IMR-90 (cell line): ENCODE measurements at regions not wholly inside any gene's neighbourhood (a gene's known extent, or its start where the extent isn't known, plus 50 kb on each side); places are given as distances from the start of the nearest gene placed in this dataset.

Source experiments
- ATAC-seq: fragments of 200-7000 bp; cut with Tn5 transposase; 2 replicates; pipeline ENCODE4 v1.9.1; 2020; ENCODE audit warnings: low read depth, mild to moderate bottlenecking, moderate library complexity
- BruUV-seq: library from RNA; stranded (reverse); fragments of 400-500 nt; replicated peaks from 2 replicates; lab custom pipeline; 2021; lab: Mats Ljungman, UMichigan
- CTCF ChIA-PET: fragments of 300-600 bp; formaldehyde crosslinking; extraction: SDS; loops from one replicate; lab custom pipeline; 2021; ENCODE audit warnings: antibody characterized with exemption; lab: Yijun Ruan, JAX
- POLR2A ChIA-PET: fragments of 300-600 bp; sonication (Branson Sonifier 250); formaldehyde crosslinking; loops from one replicate; lab custom pipeline; 2022; ENCODE audit warnings: antibody characterized with exemption; ENCODE audit not compliant: unreplicated experiment; lab: Charles Lee
- DNase-seq: peaks from one replicate; pipeline ENCODE4 v3.0.0; 2013
- H2AFZ ChIP-seq: replicated peaks from 2 replicates; pipeline ENCODE3; 2013; ENCODE audit warnings: low read length, mild to moderate bottlenecking; ENCODE audit not compliant: poor library complexity
- H2AK5ac ChIP-seq: 2 replicates; pipeline ENCODE4 v1.6.1; 2013; ENCODE audit warnings: low read depth, low read length, inconsistent platforms
- H2AK9ac ChIP-seq: replicated peaks from 2 replicates; pipeline ENCODE3; 2013; ENCODE audit warnings: mild to moderate bottlenecking, low read depth, low read length, moderate library complexity; ENCODE audit not compliant: poor library complexity
- H2BK120ac ChIP-seq: 2 replicates; pipeline ENCODE4 v1.6.1; 2013; ENCODE audit warnings: low read depth, low read length, inconsistent platforms
- H2BK15ac ChIP-seq: 3 replicates; pipeline ENCODE4 v1.6.1; 2013; ENCODE audit warnings: low read depth, low read length, inconsistent platforms
- H2BK20ac ChIP-seq: 2 replicates; pipeline ENCODE4 v1.6.1; 2013; ENCODE audit warnings: low read depth, mild to moderate bottlenecking, inconsistent platforms, low read length, moderate library complexity
- H2BK5ac ChIP-seq: 2 replicates; pipeline ENCODE4 v1.6.1; 2013; ENCODE audit warnings: mild to moderate bottlenecking, low read depth, low read length, inconsistent platforms; ENCODE audit not compliant: poor library complexity, severe bottlenecking
- H3K14ac ChIP-seq: replicated peaks from 2 replicates; pipeline ENCODE4 v1.6.1; 2013; ENCODE audit warnings: low read depth, low read length, inconsistent platforms
- H3K18ac ChIP-seq: 2 replicates; pipeline ENCODE4 v1.6.1; 2013; ENCODE audit warnings: low read depth, low read length, control low read depth
- H3K23ac ChIP-seq: 2 replicates; pipeline ENCODE4 v1.6.1; 2013; ENCODE audit warnings: low read depth, low read length, inconsistent platforms
- H3K27ac ChIP-seq: 2 replicates; pipeline ENCODE4 v1.5.1; 2013; ENCODE audit warnings: mild to moderate bottlenecking, control low read depth, low read length; ENCODE audit not compliant: insufficient read depth
- H3K27me3 ChIP-seq: 2 replicates; pipeline ENCODE4 v1.6.1; 2013; ENCODE audit warnings: low read length; ENCODE audit not compliant: control insufficient read depth, insufficient read depth
- H3K36me3 ChIP-seq: 2 replicates; pipeline ENCODE4 v1.6.1; 2013; ENCODE audit warnings: low read length, mixed read lengths; ENCODE audit not compliant: control insufficient read depth, insufficient read depth
- H3K4ac ChIP-seq: 2 replicates; pipeline ENCODE4 v1.6.1; 2013; ENCODE audit warnings: low read depth, low read length, inconsistent platforms
- H3K4me1 ChIP-seq: 2 replicates; pipeline ENCODE4 v1.6.1; 2013; ENCODE audit warnings: low read length, mixed read lengths; ENCODE audit not compliant: control insufficient read depth, insufficient read depth
- H3K4me2 ChIP-seq: 2 replicates; pipeline ENCODE4 v1.6.1; 2013; ENCODE audit warnings: low read depth, mild to moderate bottlenecking, control low read depth, low read length, moderate library complexity
- H3K4me3 ChIP-seq: 2 replicates; pipeline ENCODE4 v1.5.1; 2013; ENCODE audit warnings: low read depth, mild to moderate bottlenecking, control low read depth, low read length, moderate library complexity; ENCODE audit not compliant: insufficient read depth
- H3K56ac ChIP-seq: 2 replicates; pipeline ENCODE4 v1.6.1; 2013; ENCODE audit warnings: low read length, inconsistent platforms; ENCODE audit not compliant: insufficient read depth; ENCODE audit errors: extremely low read depth
- H3K79me1 ChIP-seq, 2 experiments: 2 replicates each; pipeline ENCODE4 v1.6.1; 2013; ENCODE audit warnings: low read length in 2 of 2, inconsistent platforms in 1 of 2, low read depth in 1 of 2
- H3K9ac ChIP-seq: 2 replicates; pipeline ENCODE4 v1.6.1; 2013; ENCODE audit warnings: low read depth, low read length, control low read depth
- H3K9me1 ChIP-seq: 2 replicates; pipeline ENCODE4 v1.6.1; 2013; ENCODE audit warnings: low read length, inconsistent platforms; ENCODE audit not compliant: insufficient read depth
- H3K9me3 ChIP-seq: 2 replicates; pipeline ENCODE4 v1.6.1; 2013; ENCODE audit warnings: low read length; ENCODE audit not compliant: control insufficient read depth, insufficient read depth
- H4K20me1 ChIP-seq: 2 replicates; pipeline ENCODE4 v1.6.1; 2013; ENCODE audit warnings: low read length, inconsistent platforms; ENCODE audit not compliant: insufficient read depth
- H4K5ac ChIP-seq: 2 replicates; pipeline ENCODE4 v1.6.1; 2013; ENCODE audit warnings: mild to moderate bottlenecking, low read depth, low read length, control low read depth
- H4K8ac ChIP-seq, 2 experiments: 2 replicates each; pipeline ENCODE4 v1.6.1; 2013; ENCODE audit warnings: low read depth in 2 of 2, low read length in 2 of 2, control low read depth in 1 of 2, inconsistent platforms in 1 of 2
- H4K91ac ChIP-seq: 2 replicates; pipeline ENCODE4 v1.6.1; 2013; ENCODE audit warnings: low read depth, low read length, inconsistent platforms; ENCODE audit not compliant: insufficient read depth
- FOS ChIP-seq: fragments of 150-350 bp; IDR thresholded peaks from 2 replicates; pipeline ENCODE4 v1.6.1; 2016; ENCODE audit warnings: low read depth, low read length
- MXI1 ChIP-seq: IDR thresholded peaks from 2 replicates; pipeline ENCODE4 v1.6.1; 2012; ENCODE audit warnings: low read depth, mild to moderate bottlenecking, low read length, moderate library complexity, borderline replicate concordance
- RCOR1 ChIP-seq: IDR thresholded peaks from 2 replicates; pipeline ENCODE4 v1.6.1; 2012; ENCODE audit warnings: mild to moderate bottlenecking, low read length, improper control_type of control experiment; ENCODE audit not compliant: insufficient replicate concordance
- dilution Hi-C: fragments of 300-500 bp; cut with HindIII; formaldehyde crosslinking; loops from one replicate; pipeline ENCODE4 v1.14.3; 2018; ENCODE audit warnings: low sequenced_read_pairs; ENCODE audit not compliant: unreplicated experiment
- in situ Hi-C: fragments of 300-500 bp; cut with MboI; formaldehyde crosslinking; loops from 3 replicates; pipeline ENCODE4 v1.14.3; 2019; ENCODE audit warnings: low sequenced_read_pairs, inconsistent platforms, mixed read lengths
- intact Hi-C: fragments of 100-400 bp; cut with micrococcal nuclease; formaldehyde crosslinking; loops from 2 replicates; pipeline ENCODE4 v1.10.0; 2022

GRCh38 chr4:108292229-108292628 lies 123.5 kb upstream of the LEF1 start:
- ATAC-seq (no peak), DNase-seq (no peak)
- dilution Hi-C loops (no loop called here), intact Hi-C loops (no loop called here), in situ Hi-C loops (no loop called here)
- Histone ChIP-seq H3K36me3 (no peaks in the 10 kb centered on the region), H2BK15ac (no peak overlapping the region), H3K4me3 (no peak overlapping the region), H2BK5ac (no peak overlapping the region), H3K9ac (no peak overlapping the region), H3K4ac (no peak overlapping the region), H2AFZ (no peak overlapping the region), H3K18ac (no peak overlapping the region), H3K27me3 (peaks cover 1% of the 10 kb centered on the region; the same call in 1 of the 2 replicates), H4K91ac (no peak overlapping the region), H3K23ac (no peak overlapping the region), H2AK5ac (no peak overlapping the region), H3K27ac (no peak overlapping the region), H2BK20ac (no peak overlapping the region), H3K9me1 (no peaks in the 10 kb centered on the region; the same call in 1 of the 2 replicates), H3K14ac (no peak overlapping the region), H2BK120ac (no peak overlapping the region), H3K56ac (no peak overlapping the region), H3K4me1 (no peaks in the 10 kb centered on the region), H2AK9ac (no peak overlapping the region), H4K8ac (no peak overlapping the region), H4K20me1 (no peaks in the 10 kb centered on the region), H3K4me2 (no peak overlapping the region), H4K5ac (no peak overlapping the region), H3K9me3 (no peaks in the 10 kb centered on the region), H3K79me1 (no peaks in the 10 kb centered on the region)
- TF ChIP-seq FOS (no peak), RCOR1 (no peak), MXI1 (no peak)
- BruUV-seq, result no TSS peak
- CTCF ChIA-PET, result no interaction called here
- POLR2A ChIA-PET, result no interaction called here
